ENCODE measurements at regions not wholly inside any gene's neighbourhood (a gene's known extent, or its start where the extent isn't known, plus 50 kb on each side); places are given as distances from the start of the nearest gene placed in this dataset.

DNA sequence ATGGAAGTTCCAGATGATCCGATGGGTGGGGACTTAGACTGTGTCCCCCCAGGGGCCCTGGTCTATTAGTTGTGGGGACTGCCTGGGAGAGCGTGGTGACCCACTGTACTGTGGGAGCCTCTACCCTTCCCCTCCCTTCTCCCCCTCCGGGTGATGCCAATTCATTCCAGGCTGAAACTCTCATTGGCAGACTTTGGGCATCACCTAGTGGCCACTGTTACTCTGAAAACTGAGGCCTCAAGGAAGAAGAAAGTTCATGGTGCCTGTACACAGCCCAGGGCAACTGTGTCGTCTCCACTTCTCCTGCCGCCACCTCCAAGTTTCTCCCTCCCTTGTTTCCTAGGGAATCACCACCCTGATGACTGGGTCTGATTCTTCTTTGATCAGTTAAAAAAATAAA lies 173.6 kb upstream of the ALG10B start:
- no peaks in the 10 kb centered on the region for H3K36me3 ChIP-seq
- H3K4me1 ChIP-seq = peaks cover 0 to 7% (median 0%) of the 10 kb centered on the region in 3 donors
- TF ChIP-seq POLR2AphosphoS5 (IDR thresholded peaks at IDR 0.05) = no peak
- TF ChIP-seq EP300 (IDR thresholded peaks at IDR 0.05) = no peak
- no peak for TF ChIP-seq POLR2A (IDR thresholded peaks at IDR 0.05)
- TF ChIP-seq CTCF (IDR thresholded peaks at IDR 0.05) = no peak
- no peak for ATAC-seq
- no peak overlapping the region for H3K4me3 ChIP-seq
- peaks cover 6% of the 10 kb centered on the region for H3K27me3 ChIP-seq
- peaks cover 0 to 19% (median 0%) of the 10 kb centered on the region in 3 donors for H3K9me3 ChIP-seq
- H3K27ac ChIP-seq = no peak overlapping the region
- 50% methylated on average over 2 of the region's 5 CpGs; no CpG with 5 or more reads in 1 of the 2 donors for WGBS, 2 donors (ENCODE audit: low coverage in 1 of 2)

DNA sequence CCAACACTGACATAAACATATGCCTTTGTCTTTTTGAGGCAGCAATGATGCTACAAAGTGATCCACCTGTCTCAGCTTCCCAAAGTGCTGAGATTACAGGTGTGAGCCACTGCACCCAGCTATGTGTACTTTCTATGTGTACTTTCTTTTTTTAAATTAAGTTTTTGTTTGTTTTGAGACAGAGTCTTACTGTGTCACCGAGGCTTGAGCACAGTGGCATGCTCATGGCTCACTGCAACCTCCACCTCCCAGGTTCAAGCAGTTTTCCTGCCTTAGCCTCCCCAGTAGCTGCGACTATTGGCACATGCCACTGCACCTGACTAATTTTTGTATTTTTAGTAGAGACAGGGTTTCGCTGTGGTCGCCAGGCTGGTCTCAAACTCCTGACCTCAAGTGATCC lies 172.5 kb upstream of the ALG10B start:
- no peak for ATAC-seq
- H3K4me1 ChIP-seq = no peaks in the 10 kb centered on the region

DNA sequence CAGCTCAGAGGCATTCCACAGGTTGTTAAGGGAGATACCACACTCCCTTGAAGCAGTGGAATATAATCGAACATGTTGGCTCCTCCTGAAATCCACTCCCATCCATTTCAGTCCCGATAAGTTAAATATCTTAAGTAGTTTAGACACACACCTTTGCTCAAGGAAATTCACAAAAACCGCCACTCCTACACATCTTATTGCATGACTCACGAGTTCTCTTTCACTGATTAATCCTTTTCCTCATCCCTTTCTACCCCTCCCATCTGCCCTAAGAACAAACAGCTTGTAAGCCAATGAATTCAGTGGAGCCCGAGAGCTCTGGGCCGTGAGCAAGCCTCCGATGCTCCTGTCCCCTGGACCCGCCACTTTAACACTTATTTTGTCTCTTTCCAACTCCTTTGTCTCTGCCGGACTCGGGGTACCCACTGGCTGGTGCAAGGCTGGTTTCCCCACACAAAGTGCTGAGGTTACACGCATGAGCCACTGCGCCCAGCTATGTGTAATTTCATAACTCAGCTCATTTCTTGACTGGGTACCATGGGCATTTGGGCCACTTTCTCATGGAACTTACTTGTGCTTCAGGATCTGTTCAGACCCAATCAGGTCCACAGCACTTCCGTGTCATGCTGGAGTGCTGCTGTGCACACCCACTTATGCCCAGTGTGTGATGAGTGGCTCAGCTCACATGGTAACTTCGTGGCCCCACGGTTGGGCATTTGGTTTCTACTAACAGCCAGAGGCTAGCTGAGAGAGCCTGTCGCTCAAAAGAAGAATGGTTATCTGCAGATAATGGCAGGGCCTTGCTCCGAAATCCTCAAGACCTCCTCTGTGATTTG lies 171.8 kb upstream of the ALG10B start:
- no peaks in the 10 kb centered on the region for H3K36me3 ChIP-seq
- TF ChIP-seq POLR2A (IDR thresholded peaks at IDR 0.05) (no peak), POLR2AphosphoS5 (IDR thresholded peaks at IDR 0.05) (no peak), CTCF (IDR thresholded peaks at IDR 0.05) (no peak), EP300 (IDR thresholded peaks at IDR 0.05) (no peak)
- ATAC-seq = no peak
- H3K4me1 ChIP-seq = no peaks in the 10 kb centered on the region
- no peak overlapping the region for H3K4me3 ChIP-seq
- peaks cover 0 to 19% (median 0%) of the 10 kb centered on the region in 3 donors for H3K9me3 ChIP-seq
- WGBS, 2 donors (ENCODE audit: low coverage in 1 of 2) = 76% methylated on average over 11 to 14 of the region's 17 CpGs
- no peak overlapping the region for H3K27ac ChIP-seq
- no peaks in the 10 kb centered on the region for H3K27me3 ChIP-seq

More for the DNA sequence above, 172.5 kb upstream of the ALG10B start:
- Histone ChIP-seq H3K9me3 (peaks cover 0 to 19% (median 0%) of the 10 kb centered on the region in 3 donors), H3K27ac (no peak overlapping the region), H3K4me3 (no peak overlapping the region), H3K36me3 (no peaks in the 10 kb centered on the region), H3K27me3 (no peaks in the 10 kb centered on the region)
- TF ChIP-seq EP300 (IDR thresholded peaks at IDR 0.05) = no peak
- TF ChIP-seq POLR2A (IDR thresholded peaks at IDR 0.05) = no peak
- TF ChIP-seq CTCF (IDR thresholded peaks at IDR 0.05) = no peak
- no peak for TF ChIP-seq POLR2AphosphoS5 (IDR thresholded peaks at IDR 0.05)
- WGBS, 2 donors (ENCODE audit: low coverage in 1 of 2) = 85 to 88% methylated on average over 3 to 4 of the region's 4 CpGs

DNA sequence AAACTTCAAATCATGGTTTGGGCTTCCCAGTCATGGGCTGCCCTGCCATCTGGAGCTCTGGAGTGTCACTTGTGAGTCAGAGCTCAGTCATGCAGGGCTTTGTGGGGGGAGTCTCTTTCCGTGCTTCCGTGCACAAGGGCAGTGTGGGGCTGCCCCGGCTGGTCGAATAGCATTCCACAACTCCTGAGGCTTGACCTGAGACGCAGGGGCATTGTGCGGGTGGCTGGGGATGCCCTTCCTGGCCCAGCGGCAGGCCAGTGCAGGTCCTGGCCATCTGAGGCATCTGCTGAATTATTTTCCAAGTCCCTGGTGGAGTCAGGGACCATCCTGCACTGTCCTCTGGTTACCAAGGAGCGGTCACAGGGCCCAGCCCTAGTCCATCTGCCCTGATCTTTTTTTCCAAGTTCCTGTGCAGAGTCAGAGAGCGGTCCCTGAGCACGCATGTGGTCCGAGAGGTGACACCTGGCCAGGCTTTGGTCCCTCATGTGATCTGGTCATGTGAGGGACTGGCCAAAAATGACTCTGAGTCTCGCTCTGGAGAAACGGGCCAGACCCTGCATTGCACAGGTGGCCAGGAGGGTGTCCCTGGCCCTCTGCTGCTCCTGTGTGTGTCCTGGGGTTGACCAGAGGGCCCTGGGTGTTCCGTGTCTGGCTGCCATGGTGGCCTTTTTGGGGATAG lies 167.0 kb upstream of the ALG10B start:
- H3K9me3 ChIP-seq = peaks cover 0 to 19% (median 0%) of the 10 kb centered on the region in 3 donors
- H3K4me3 ChIP-seq = no peak overlapping the region
- TF ChIP-seq EP300 (IDR thresholded peaks at IDR 0.05) (no peak), POLR2A (IDR thresholded peaks at IDR 0.05) (no peak), CTCF (IDR thresholded peaks at IDR 0.05) (no peak), POLR2AphosphoS5 (IDR thresholded peaks at IDR 0.05) (no peak)
- no peak overlapping the region for H3K27ac ChIP-seq
- no peaks in the 10 kb centered on the region for H3K36me3 ChIP-seq
- peaks cover 14% of the 10 kb centered on the region for H3K27me3 ChIP-seq
- WGBS, 2 donors (ENCODE audit: low coverage in 1 of 2) = 90% methylated on average over 2 of the region's 14 CpGs; no CpG with 5 or more reads in 1 of the 2 donors
- ATAC-seq = no peak
- no peaks in the 10 kb centered on the region for H3K4me1 ChIP-seq

Data from gastroesophageal sphincter (tissue), 4 donors.